GM13977 (cell line): ENCODE measurements at regions not wholly inside any gene's neighbourhood (a gene's known extent, or its start where the extent isn't known, plus 50 kb on each side); places are given as distances from the start of the nearest gene placed in this dataset.

Source experiments
- DNase-seq: peaks from one replicate; pipeline ENCODE4 v3.0.0; 2012; ENCODE audit warnings: low spot score
- in situ Hi-C: fragments of 300-500 bp; cut with MboI; formaldehyde crosslinking; loops from one replicate; pipeline ENCODE4 v1.12.0; 2022; ENCODE audit warnings: low sequenced_read_pairs, low pct_unique_long_range_greater_than_20kb, mixed read lengths, inconsistent platforms; ENCODE audit not compliant: unreplicated experiment
- TF ChIP-seq, protein P1 (sequence below): IDR thresholded peaks from 2 replicates; pipeline ENCODE4 v1.5.1; 2012; ENCODE audit warnings: mild to moderate bottlenecking, control low read depth; ENCODE audit not compliant: insufficient read depth; ENCODE audit errors: extremely low read depth, missing control alignments

DNA sequence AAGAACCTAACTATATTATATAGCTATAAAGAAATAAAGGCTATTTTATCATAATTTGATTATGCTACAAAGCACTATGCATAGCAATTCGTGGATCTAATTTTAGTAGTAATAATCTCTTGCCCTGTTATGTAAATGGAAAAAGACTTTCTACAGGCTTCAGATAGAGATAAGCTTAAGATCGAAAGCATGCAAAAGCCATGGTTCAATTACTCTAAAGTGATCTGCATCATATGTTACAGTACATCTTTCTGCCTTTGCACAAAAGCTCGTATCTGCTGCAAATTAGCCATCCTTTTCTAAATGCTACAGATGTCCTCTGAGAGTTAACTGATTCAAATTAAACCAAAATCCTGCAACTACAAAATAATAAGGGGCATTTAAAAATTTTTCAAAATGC, 234.8 kb upstream of the TMEM161B start:
- in situ Hi-C loops: no loop called here
- DNase-seq: no peak
- TF ChIP-seq, protein P1, sequence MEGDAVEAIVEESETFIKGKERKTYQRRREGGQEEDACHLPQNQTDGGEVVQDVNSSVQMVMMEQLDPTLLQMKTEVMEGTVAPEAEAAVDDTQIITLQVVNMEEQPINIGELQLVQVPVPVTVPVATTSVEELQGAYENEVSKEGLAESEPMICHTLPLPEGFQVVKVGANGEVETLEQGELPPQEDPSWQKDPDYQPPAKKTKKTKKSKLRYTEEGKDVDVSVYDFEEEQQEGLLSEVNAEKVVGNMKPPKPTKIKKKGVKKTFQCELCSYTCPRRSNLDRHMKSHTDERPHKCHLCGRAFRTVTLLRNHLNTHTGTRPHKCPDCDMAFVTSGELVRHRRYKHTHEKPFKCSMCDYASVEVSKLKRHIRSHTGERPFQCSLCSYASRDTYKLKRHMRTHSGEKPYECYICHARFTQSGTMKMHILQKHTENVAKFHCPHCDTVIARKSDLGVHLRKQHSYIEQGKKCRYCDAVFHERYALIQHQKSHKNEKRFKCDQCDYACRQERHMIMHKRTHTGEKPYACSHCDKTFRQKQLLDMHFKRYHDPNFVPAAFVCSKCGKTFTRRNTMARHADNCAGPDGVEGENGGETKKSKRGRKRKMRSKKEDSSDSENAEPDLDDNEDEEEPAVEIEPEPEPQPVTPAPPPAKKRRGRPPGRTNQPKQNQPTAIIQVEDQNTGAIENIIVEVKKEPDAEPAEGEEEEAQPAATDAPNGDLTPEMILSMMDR: no peak

DNA sequence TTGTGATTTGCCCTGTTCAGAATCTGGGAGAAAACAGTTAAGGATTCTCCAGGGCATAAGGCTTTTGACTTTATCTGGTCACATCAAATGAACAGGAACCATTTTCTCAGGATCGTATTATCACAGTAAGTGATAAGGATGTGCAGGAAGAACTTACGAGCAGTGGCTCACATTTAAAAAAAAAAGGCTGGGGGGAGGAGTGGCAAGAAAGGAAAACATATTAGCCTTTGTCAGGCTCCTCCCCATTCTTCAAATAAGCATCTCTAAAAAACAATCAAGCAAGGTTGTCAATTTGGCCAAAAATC, 234.3 kb upstream of the TMEM161B start:
- in situ Hi-C loops: no loop called here
- no peak for DNase-seq
- TF ChIP-seq, protein P1: no peak

DNA sequence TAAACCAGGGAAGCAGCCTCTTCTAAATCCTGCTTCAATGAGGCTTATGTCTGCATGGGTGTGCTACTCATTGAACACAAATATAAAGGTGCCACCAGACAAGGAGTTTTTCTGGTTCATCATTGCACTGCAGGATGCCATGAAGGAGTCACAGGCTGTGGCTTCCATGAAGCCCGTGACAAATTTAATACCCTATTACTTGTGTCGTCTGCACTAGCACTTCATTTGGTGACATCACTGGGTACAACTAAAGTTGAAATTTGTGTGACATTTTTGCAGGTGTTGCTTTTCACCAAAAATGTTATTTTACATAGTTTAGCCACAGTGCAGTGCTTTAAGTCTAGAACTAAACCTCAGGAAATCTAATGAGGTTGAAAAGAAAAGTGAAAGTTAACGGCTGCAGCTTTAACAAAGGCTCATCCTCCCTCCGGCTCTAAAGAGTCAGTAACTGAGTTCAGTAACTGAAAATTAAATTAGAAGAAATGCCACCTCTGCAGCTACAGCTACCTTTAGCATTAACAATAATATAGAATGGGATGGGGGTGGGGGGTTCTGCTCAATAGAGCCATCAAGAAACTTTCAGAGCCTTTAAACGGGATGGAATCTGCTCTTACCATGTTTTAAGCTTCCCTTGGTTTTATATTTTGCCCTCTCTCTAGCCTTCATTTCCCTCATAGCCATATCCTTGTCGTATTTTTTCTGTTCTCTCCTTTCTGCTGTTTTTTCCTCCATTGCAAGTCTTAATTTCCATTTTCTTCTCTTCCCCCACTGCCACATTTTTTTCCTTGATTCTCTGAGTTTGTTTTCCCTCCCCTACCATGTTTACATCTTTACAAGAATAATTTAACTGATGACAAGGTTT, 233.8 kb upstream of the TMEM161B start:
- TF ChIP-seq, protein P1: no peak
- DNase-seq: peak; percentile 6
- in situ Hi-C loops: no loop called here

- in situ Hi-C loops: no loop called here
- no peak for DNase-seq
- TF ChIP-seq, protein P1: no peak
Measured at GRCh38 chr5:88495810-88496209, 227.2 kb upstream of the TMEM161B start.

DNA sequence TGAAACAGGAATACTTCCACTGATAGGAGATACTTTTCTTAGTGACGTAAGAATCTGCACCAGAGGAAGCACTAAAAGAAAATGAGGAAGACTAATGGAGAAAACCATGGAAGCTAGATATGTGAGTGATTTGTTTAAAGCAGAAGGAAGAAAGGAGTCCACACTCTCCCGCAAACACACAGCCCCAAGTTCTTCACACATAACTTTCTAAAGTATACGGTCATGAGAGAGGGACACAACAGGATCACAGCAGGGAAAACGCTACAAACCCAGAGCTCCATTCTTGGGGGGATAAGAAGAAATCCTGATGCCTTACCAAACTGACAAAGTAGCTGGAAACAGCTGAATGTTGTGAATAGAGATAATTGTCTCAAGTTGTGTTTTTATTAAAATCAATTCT, 222.2 kb upstream of the TMEM161B start:
- in situ Hi-C loops: no loop called here
- TF ChIP-seq, protein P1: no peak
- no peak for DNase-seq

GRCh38 chr5:88489364-88489763, 220.7 kb upstream of the TMEM161B start:
- no peak for DNase-seq
- in situ Hi-C loops: no loop called here
- TF ChIP-seq, protein P1: no peak
